ENCODE measurements at regions not wholly inside any gene's neighbourhood (a gene's known extent, or its start where the extent isn't known, plus 50 kb on each side); places are given as distances from the start of the nearest gene placed in this dataset.

DNA sequence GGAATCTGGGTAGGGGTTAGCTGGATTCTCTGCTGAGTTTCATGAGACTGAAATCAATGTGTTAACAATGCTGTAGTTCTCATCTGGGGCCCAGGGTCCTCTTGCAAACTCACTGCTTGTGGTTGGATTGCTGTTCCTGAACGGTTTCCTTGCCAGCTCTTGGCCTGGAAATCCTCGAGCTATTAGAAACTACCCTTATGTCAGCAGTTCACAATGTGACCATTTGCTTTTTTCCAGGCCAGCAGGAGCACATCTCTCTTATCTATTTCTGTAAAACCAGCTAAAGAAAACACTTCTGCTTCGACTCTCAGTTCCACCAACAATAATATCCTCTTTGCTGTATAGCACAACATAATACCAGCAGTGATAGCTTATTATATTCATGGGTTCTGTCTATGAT, 140.1 kb upstream of the TRAM1L1 start:
- Histone ChIP-seq H3K36me3 (ENCODE audit: control insufficient read depth, insufficient read depth, low read length) (no peaks in the 10 kb centered on the region), H3K9me3 (ENCODE audit: control insufficient read depth, insufficient read depth, low read depth, low read length) (no peaks in the 10 kb centered on the region), H3K4me3 (ENCODE audit: low read depth in 2 of 2, low read length in 2 of 2) (no peak overlapping the region), H3K27ac (ENCODE audit: low read length) (no peak overlapping the region), H3K27me3 (ENCODE audit: control insufficient read depth, insufficient read depth, low read length) (no peaks in the 10 kb centered on the region), H3K4me1 (ENCODE audit: control insufficient read depth, insufficient read depth, low read length) (no peaks in the 10 kb centered on the region)
- DNase-seq (ENCODE audit: low read depth, low spot score) (no peak), ATAC-seq (no peak)
- intact Hi-C loops (cut with micrococcal nuclease; ENCODE audit: unreplicated experiment) (no loop called here), in situ Hi-C loops (cut with HindIII; ENCODE audit: low pct_unique_long_range_greater_than_20kb, low sequenced_read_pairs) (no loop called here)
- TF ChIP-seq, protein P1, sequence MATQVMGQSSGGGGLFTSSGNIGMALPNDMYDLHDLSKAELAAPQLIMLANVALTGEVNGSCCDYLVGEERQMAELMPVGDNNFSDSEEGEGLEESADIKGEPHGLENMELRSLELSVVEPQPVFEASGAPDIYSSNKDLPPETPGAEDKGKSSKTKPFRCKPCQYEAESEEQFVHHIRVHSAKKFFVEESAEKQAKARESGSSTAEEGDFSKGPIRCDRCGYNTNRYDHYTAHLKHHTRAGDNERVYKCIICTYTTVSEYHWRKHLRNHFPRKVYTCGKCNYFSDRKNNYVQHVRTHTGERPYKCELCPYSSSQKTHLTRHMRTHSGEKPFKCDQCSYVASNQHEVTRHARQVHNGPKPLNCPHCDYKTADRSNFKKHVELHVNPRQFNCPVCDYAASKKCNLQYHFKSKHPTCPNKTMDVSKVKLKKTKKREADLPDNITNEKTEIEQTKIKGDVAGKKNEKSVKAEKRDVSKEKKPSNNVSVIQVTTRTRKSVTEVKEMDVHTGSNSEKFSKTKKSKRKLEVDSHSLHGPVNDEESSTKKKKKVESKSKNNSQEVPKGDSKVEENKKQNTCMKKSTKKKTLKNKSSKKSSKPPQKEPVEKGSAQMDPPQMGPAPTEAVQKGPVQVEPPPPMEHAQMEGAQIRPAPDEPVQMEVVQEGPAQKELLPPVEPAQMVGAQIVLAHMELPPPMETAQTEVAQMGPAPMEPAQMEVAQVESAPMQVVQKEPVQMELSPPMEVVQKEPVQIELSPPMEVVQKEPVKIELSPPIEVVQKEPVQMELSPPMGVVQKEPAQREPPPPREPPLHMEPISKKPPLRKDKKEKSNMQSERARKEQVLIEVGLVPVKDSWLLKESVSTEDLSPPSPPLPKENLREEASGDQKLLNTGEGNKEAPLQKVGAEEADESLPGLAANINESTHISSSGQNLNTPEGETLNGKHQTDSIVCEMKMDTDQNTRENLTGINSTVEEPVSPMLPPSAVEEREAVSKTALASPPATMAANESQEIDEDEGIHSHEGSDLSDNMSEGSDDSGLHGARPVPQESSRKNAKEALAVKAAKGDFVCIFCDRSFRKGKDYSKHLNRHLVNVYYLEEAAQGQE (IDR thresholded peaks at IDR 0.05; ENCODE audit: insufficient read depth in 1 of 2, low read depth in 2 of 2, low read length in 1 of 2) = no peak
- TF ChIP-seq TCF7L2 (IDR thresholded peaks at IDR 0.05; ENCODE audit: low read depth, low read length) (no peak), SIN3A (IDR thresholded peaks at IDR 0.05; ENCODE audit: borderline replicate concordance, insufficient read depth, low read depth, low read length) (no peak), POLR2AphosphoS5 (IDR thresholded peaks at IDR 0.05; ENCODE audit: low read depth, low read length) (no peak)
- TF ChIP-seq, protein P2, sequence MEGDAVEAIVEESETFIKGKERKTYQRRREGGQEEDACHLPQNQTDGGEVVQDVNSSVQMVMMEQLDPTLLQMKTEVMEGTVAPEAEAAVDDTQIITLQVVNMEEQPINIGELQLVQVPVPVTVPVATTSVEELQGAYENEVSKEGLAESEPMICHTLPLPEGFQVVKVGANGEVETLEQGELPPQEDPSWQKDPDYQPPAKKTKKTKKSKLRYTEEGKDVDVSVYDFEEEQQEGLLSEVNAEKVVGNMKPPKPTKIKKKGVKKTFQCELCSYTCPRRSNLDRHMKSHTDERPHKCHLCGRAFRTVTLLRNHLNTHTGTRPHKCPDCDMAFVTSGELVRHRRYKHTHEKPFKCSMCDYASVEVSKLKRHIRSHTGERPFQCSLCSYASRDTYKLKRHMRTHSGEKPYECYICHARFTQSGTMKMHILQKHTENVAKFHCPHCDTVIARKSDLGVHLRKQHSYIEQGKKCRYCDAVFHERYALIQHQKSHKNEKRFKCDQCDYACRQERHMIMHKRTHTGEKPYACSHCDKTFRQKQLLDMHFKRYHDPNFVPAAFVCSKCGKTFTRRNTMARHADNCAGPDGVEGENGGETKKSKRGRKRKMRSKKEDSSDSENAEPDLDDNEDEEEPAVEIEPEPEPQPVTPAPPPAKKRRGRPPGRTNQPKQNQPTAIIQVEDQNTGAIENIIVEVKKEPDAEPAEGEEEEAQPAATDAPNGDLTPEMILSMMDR (IDR thresholded peaks at IDR 0.05) = no peak
- ChIA-PET CTCF (no interaction called here), POLR2A (no interaction called here)
- no TSS peak for BruUV-seq (replicated peaks)

GRCh38 chr4:117227925-117228324, 142.5 kb upstream of the TRAM1L1 start:
- Histone ChIP-seq H3K4me1 (ENCODE audit: control insufficient read depth, insufficient read depth, low read length) (no peaks in the 10 kb centered on the region), H3K27me3 (ENCODE audit: control insufficient read depth, insufficient read depth, low read length) (no peaks in the 10 kb centered on the region), H3K27ac (ENCODE audit: low read length) (no peak overlapping the region), H3K9me3 (ENCODE audit: control insufficient read depth, insufficient read depth, low read depth, low read length) (no peaks in the 10 kb centered on the region), H3K4me3 (ENCODE audit: low read depth in 2 of 2, low read length in 2 of 2) (no peak overlapping the region), H3K36me3 (ENCODE audit: control insufficient read depth, insufficient read depth, low read length) (no peaks in the 10 kb centered on the region)
- ChIA-PET POLR2A (no interaction called here), CTCF (no interaction called here)
- DNase-seq (ENCODE audit: low read depth, low spot score) (no peak), ATAC-seq (no peak)
- no TSS peak for BruUV-seq (replicated peaks)
- TF ChIP-seq POLR2AphosphoS5 (IDR thresholded peaks at IDR 0.05; ENCODE audit: low read depth, low read length) (no peak), SIN3A (IDR thresholded peaks at IDR 0.05; ENCODE audit: borderline replicate concordance, insufficient read depth, low read depth, low read length) (no peak), TCF7L2 (IDR thresholded peaks at IDR 0.05; ENCODE audit: low read depth, low read length) (no peak)
- TF ChIP-seq, protein P2 (IDR thresholded peaks at IDR 0.05) = no peak
- TF ChIP-seq, protein P1 (IDR thresholded peaks at IDR 0.05; ENCODE audit: insufficient read depth in 1 of 2, low read depth in 2 of 2, low read length in 1 of 2) = no peak
- in situ Hi-C loops (cut with HindIII; ENCODE audit: low pct_unique_long_range_greater_than_20kb, low sequenced_read_pairs) (no loop called here), intact Hi-C loops (cut with micrococcal nuclease; ENCODE audit: unreplicated experiment) (no loop called here)
